ENCODE measurements at regions not wholly inside any gene's neighbourhood (a gene's known extent, or its start where the extent isn't known, plus 50 kb on each side); places are given as distances from the start of the nearest gene placed in this dataset.

DNA sequence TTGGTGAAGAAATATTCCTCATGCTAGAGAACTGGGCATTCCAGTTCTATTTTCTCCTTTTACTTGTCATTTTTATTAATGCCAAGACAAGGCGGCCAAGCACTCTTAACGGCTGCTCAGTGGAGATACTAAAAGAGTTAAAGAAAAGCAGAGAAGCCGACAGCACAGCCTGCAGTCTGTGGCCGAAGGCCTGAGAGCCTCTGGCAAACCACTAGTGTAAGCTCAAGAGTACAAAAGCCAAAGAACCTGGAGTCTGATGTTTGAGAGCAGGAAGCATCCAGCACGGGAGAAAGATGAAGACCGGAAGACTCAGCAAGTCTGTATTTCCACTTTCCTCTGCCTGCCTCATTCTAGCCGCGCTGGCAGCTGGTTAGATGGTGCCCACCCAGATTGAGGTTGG, 167.1 kb upstream of the FUT9 start:
- TF ChIP-seq POLR2A (IDR thresholded peaks at IDR 0.05; ENCODE audit: low read depth, low read length) (no peak), POLR2AphosphoS5 (IDR thresholded peaks at IDR 0.05; ENCODE audit: low read depth, low read length) (no peak), TAF1 (IDR thresholded peaks at IDR 0.05; ENCODE audit: low read depth, low read length) (no peak), POU2F2 (IDR thresholded peaks at IDR 0.05; ENCODE audit: low read depth, low read length) (no peak)

Data from GM12891 (cell line).